SJSA1 (cell line): ENCODE measurements at regions not wholly inside any gene's neighbourhood (a gene's known extent, or its start where the extent isn't known, plus 50 kb on each side); places are given as distances from the start of the nearest gene placed in this dataset.

Experiments
- DNase-seq, 2 experiments: peaks; one replicate each; pipeline ENCODE4 v3.0.0-alpha.2; 2015 to 2020; ENCODE audit warnings: low spot score in 2 of 2, low read depth in 1 of 2
- H3K27ac ChIP-seq: fragments of 250-450 bp; sonication (Bioruptor Pico); 2 replicates; pipeline ENCODE4 v1.5.1; 2020; ENCODE audit warnings: mild to moderate bottlenecking, moderate library complexity
- H3K27me3 ChIP-seq: fragments of 250-450 bp; sonication (Bioruptor Pico); replicated peaks from 2 replicates; pipeline ENCODE4 v1.5.1; 2020; ENCODE audit warnings: mild to moderate bottlenecking, moderate library complexity
- H3K36me3 ChIP-seq: fragments of 250-450 bp; sonication (Bioruptor Pico); 2 replicates; pipeline ENCODE4 v1.5.1; 2020; ENCODE audit warnings: mild to moderate bottlenecking
- H3K4me1 ChIP-seq: fragments of 250-450 bp; sonication (Bioruptor Pico); replicated peaks from 2 replicates; pipeline ENCODE4 v1.6.1; 2021; ENCODE audit warnings: mild to moderate bottlenecking
- H3K4me3 ChIP-seq: fragments of 250-450 bp; sonication (Bioruptor Pico); 2 replicates; pipeline ENCODE4 v1.5.1; 2020; ENCODE audit warnings: mild to moderate bottlenecking
- H3K9me3 ChIP-seq: fragments of 250-450 bp; sonication (Bioruptor Pico); replicated peaks from 2 replicates; pipeline ENCODE4 v1.5.1; 2020; ENCODE audit warnings: mild to moderate bottlenecking

GRCh38 chr9:71183251-71183650 is 61.8 kb upstream of the TRPM3 start:
- no peaks in the 10 kb centered on the region for H3K27me3 ChIP-seq
- DNase-seq, result no peak
- no peaks in the 10 kb centered on the region for H3K9me3 ChIP-seq
- no peaks in the 10 kb centered on the region for H3K4me1 ChIP-seq
- H3K4me3 ChIP-seq, result no peak overlapping the region
- H3K36me3 ChIP-seq, result no peaks in the 10 kb centered on the region
- no peak overlapping the region for H3K27ac ChIP-seq

- no peak for DNase-seq
These were observed 57.8 kb upstream of the TRPM3 start for GRCh38 chr9:71179183-71179582.

DNA sequence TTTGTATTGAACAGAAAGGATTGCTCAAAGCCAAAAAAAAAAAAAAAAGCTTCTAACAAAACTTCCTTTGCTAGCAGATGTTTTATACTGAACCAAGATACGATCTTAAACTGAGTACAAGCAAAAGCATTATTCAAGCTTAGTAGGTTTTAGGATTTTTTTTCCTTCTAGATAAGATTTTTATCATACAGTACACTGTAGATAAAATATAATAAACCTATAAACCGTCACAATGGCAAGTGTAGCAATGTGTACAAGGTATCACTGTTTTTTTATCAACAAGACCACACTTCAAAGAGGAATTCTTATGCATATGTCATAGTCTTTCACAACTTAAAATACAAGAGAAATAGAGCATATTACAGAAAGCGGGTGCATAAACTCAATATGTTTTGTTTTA is 56.5 kb upstream of the TRPM3 start:
- H3K27ac ChIP-seq, result no peak overlapping the region
- no peaks in the 10 kb centered on the region for H3K4me1 ChIP-seq
- H3K9me3 ChIP-seq, result no peaks in the 10 kb centered on the region
- no peaks in the 10 kb centered on the region for H3K36me3 ChIP-seq
- DNase-seq, result no peak
- no peak overlapping the region for H3K4me3 ChIP-seq
- no peaks in the 10 kb centered on the region for H3K27me3 ChIP-seq

More at GRCh38 chr9:71179183-71179582, 57.8 kb upstream of the TRPM3 start:
- Histone ChIP-seq H3K27me3 (no peaks in the 10 kb centered on the region), H3K27ac (no peak overlapping the region), H3K9me3 (no peaks in the 10 kb centered on the region), H3K36me3 (no peaks in the 10 kb centered on the region), H3K4me3 (no peak overlapping the region), H3K4me1 (no peaks in the 10 kb centered on the region)

- no peaks in the 10 kb centered on the region for H3K4me1 ChIP-seq
- no peaks in the 10 kb centered on the region for H3K9me3 ChIP-seq
- no peaks in the 10 kb centered on the region for H3K27me3 ChIP-seq
- H3K36me3 ChIP-seq, result no peaks in the 10 kb centered on the region
- DNase-seq, result no peak
- H3K27ac ChIP-seq, result no peak overlapping the region
- H3K4me3 ChIP-seq, result no peak overlapping the region
These were observed 50.1 kb upstream of the TRPM3 start for GRCh38 chr9:71171517-71171916.
